HCT116 (cell line): ENCODE measurements at regions not wholly inside any gene's neighbourhood (a gene's known extent, or its start where the extent isn't known, plus 50 kb on each side); places are given as distances from the start of the nearest gene placed in this dataset.

Experiments
- ATAC-seq: fragments of 200-7000 bp; cut with Tn5 transposase; 2 replicates; pipeline ENCODE4 v1.9.1; 2020; ENCODE audit warnings: mild to moderate bottlenecking, moderate library complexity
- BruUV-seq: library from RNA; stranded (reverse); fragments of 400-500 nt; replicated peaks from 2 replicates; lab custom pipeline; 2021; lab: Mats Ljungman, UMichigan
- CTCF ChIA-PET: fragments of 300-600 bp; sonication (Branson Sonifier 250); formaldehyde crosslinking; loops from one replicate; lab custom pipeline; 2021; ENCODE audit warnings: antibody characterized with exemption; lab: Charles Lee
- POLR2A ChIA-PET: fragments of 300-600, 350-600 bp; sonication (Branson Sonifier 250); formaldehyde crosslinking; loops from one replicate; lab custom pipeline; 2021; ENCODE audit warnings: antibody characterized with exemption; lab: Charles Lee
- RAD21 ChIA-PET, 2 experiments: fragments of 300-600 bp; sonication (Branson Sonifier 250); formaldehyde crosslinking; loops; one replicate each; lab custom pipeline; 2023; ENCODE audit warnings: low total read pairs in 2 of 2; ENCODE audit not compliant: uncharacterized antibody in 2 of 2, unreplicated experiment in 2 of 2, low non-redundant PET in 1 of 2; lab: Charles Lee
- DNase-seq: peaks from one replicate; pipeline ENCODE4 v3.0.0-alpha.2; 2010; ENCODE audit warnings: low read depth, low spot score
- H2AFZ ChIP-seq: fragments of 200-600 bp; shearing (Covaris generic), sonication (generic); 2 replicates; pipeline ENCODE4 v1.6.1; 2017; ENCODE audit warnings: low read depth, mixed run types, mixed read lengths, antibody characterized with exemption, low read length; ENCODE audit not compliant: poor library complexity, severe bottlenecking
- H3K27ac ChIP-seq: 2 replicates; pipeline ENCODE4 v1.5.1; 2012; ENCODE audit warnings: low read depth, low read length
- H3K27me3 ChIP-seq: fragments of 200-600 bp; sonication (generic); 2 replicates; pipeline ENCODE4 v1.6.1; 2016; ENCODE audit warnings: mixed run types, low read length, mixed read lengths; ENCODE audit not compliant: insufficient read depth
- H3K36me3 ChIP-seq, 2 experiments: fragments of 200-500 bp in 1 of 2; fragments of 200-600 bp in 1 of 2; sonication (Bioruptor generic) in 1 of 2; sonication (generic) in 1 of 2; 2 replicates each; pipeline versions ENCODE4 v1.5.1 to v1.6.1; 2014 to 2016; ENCODE audit warnings: low read length in 2 of 2, inconsistent platforms in 1 of 2, mixed read lengths in 1 of 2, mixed run types in 1 of 2; ENCODE audit not compliant: insufficient read depth in 2 of 2, control insufficient read depth in 1 of 2
- H3K4me1 ChIP-seq, 2 experiments: fragments of 200-600 bp in 1 of 2; sonication (generic) in 1 of 2; 2 replicates each; pipeline versions ENCODE4 v1.5.1 to v1.6.1; 2012 to 2017; ENCODE audit warnings: low read length in 2 of 2, inconsistent platforms in 1 of 2, mild to moderate bottlenecking in 1 of 2, mixed read lengths in 1 of 2, mixed run types in 1 of 2, moderate library complexity in 1 of 2; ENCODE audit not compliant: insufficient read depth in 2 of 2, control insufficient read depth in 1 of 2
- H3K4me2 ChIP-seq: fragments of 200-600 bp; sonication (generic); 2 replicates; pipeline ENCODE4 v1.6.1; 2017; ENCODE audit warnings: mixed run types, low read length, mixed read lengths
- H3K4me3 ChIP-seq, 2 experiments: fragments of 200-600 bp in 1 of 2; sonication (generic) in 1 of 2; replicated peaks in 1 of 2; 2 replicates each; pipeline ENCODE4 v1.5.1; 2011 to 2016; ENCODE audit warnings: low read length in 2 of 2, control low read depth in 1 of 2, low read depth in 1 of 2, mild to moderate bottlenecking in 1 of 2, mixed read lengths in 1 of 2, mixed run types in 1 of 2
- H3K79me2 ChIP-seq: fragments of 200-600 bp; sonication (generic); 2 replicates; pipeline ENCODE4 v1.6.1; 2017; ENCODE audit warnings: mild to moderate bottlenecking, mixed run types, low read length, moderate library complexity, mixed read lengths; ENCODE audit not compliant: insufficient read depth
- H3K9ac ChIP-seq: fragments of 200-600 bp; sonication (generic); 2 replicates; pipeline ENCODE4 v1.6.1; 2016; ENCODE audit warnings: low read length, mixed read lengths
- H3K9me2 ChIP-seq: fragments of 200-600 bp; sonication (generic), shearing (Covaris generic); 2 replicates; pipeline ENCODE4 v1.6.1; 2017; ENCODE audit warnings: mixed run types, mild to moderate bottlenecking, moderate library complexity; ENCODE audit not compliant: insufficient read depth
- H3K9me3 ChIP-seq, 2 experiments: fragments of 200-500 bp in 1 of 2; fragments of 200-600 bp in 1 of 2; sonication (Bioruptor generic) in 1 of 2; sonication (generic) in 1 of 2; 2 replicates each; pipeline ENCODE4 v1.6.1; 2014 to 2017; ENCODE audit warnings: low read length in 2 of 2, mixed read lengths in 2 of 2, inconsistent platforms in 1 of 2, low read depth in 1 of 2, mild to moderate bottlenecking in 1 of 2, mixed run types in 1 of 2, moderate library complexity in 1 of 2; ENCODE audit not compliant: control insufficient read depth in 1 of 2, insufficient read depth in 1 of 2
- H4K20me1 ChIP-seq: fragments of 200-600 bp; sonication (generic), shearing (Covaris generic); 2 replicates; pipeline ENCODE4 v1.6.1; 2017; ENCODE audit warnings: mixed run types, mild to moderate bottlenecking, moderate library complexity; ENCODE audit not compliant: insufficient read depth
- CEBPB ChIP-seq: IDR thresholded peaks from 2 replicates; pipeline ENCODE4 v1.6.1; 2012; ENCODE audit warnings: low read depth
- CTCF ChIP-seq, 3 experiments: fragments of 200-600 bp in 1 of 3; sonication (generic) in 1 of 3; IDR thresholded peaks in 2 of 3; conservative IDR thresholded peaks in 1 of 3; 2 replicates each; pipeline ENCODE4 v1.5.1; 2012 to 2017; ENCODE audit warnings: low read depth in 2 of 3, low read length in 2 of 3, antibody characterized with exemption in 1 of 3, borderline replicate concordance in 1 of 3, control low read depth in 1 of 3, mild to moderate bottlenecking in 1 of 3, mixed read lengths in 1 of 3, mixed run types in 1 of 3, moderate library complexity in 1 of 3; ENCODE audit not compliant: insufficient read depth in 1 of 3
- ELF1 ChIP-seq: IDR thresholded peaks from 2 replicates; pipeline ENCODE4 v1.6.1; 2012; ENCODE audit warnings: low read depth, borderline replicate concordance
- EZH2 ChIP-seq: fragments of 200-600 bp; sonication (generic); IDR thresholded peaks from 2 replicates; pipeline ENCODE4 v1.6.1; 2017; ENCODE audit warnings: antibody characterized with exemption, mixed run types
- JUND ChIP-seq: IDR thresholded peaks from 2 replicates; pipeline ENCODE4 v1.6.1; 2012
- MAX ChIP-seq: IDR thresholded peaks from 2 replicates; pipeline ENCODE4 v1.6.1; 2012
- POLR2AphosphoS5 ChIP-seq: IDR thresholded peaks from 2 replicates; pipeline ENCODE4 v1.6.1; 2011; ENCODE audit warnings: mild to moderate bottlenecking, low read depth, low read length, moderate library complexity
- RAD21 ChIP-seq: IDR thresholded peaks from 2 replicates; pipeline ENCODE4 v1.6.1; 2012; ENCODE audit warnings: low read depth, mild to moderate bottlenecking
- SIN3A ChIP-seq: IDR thresholded peaks from 2 replicates; pipeline ENCODE4 v1.6.1; 2012; ENCODE audit warnings: low read depth
- SP1 ChIP-seq: IDR thresholded peaks from 2 replicates; pipeline ENCODE4 v1.6.1; 2012; ENCODE audit warnings: low read depth
- SRF ChIP-seq: IDR thresholded peaks from 2 replicates; pipeline ENCODE4 v1.6.1; 2012; ENCODE audit warnings: low read depth
- TCF7L2 ChIP-seq: IDR thresholded peaks from 2 replicates; pipeline ENCODE4 v1.7.0; 2011; ENCODE audit warnings: borderline replicate concordance, inconsistent platforms; ENCODE audit not compliant: insufficient read depth, insufficient read length; ENCODE audit errors: extremely low read depth
- YY1 ChIP-seq: IDR thresholded peaks from 2 replicates; pipeline ENCODE4 v1.6.1; 2011; ENCODE audit warnings: low read length, low read depth, moderate library complexity, mild to moderate bottlenecking; ENCODE audit not compliant: insufficient replicate concordance; ENCODE audit errors: extremely low read depth
- ZBTB33 ChIP-seq: IDR thresholded peaks from 2 replicates; pipeline ENCODE4 v1.6.1; 2011; ENCODE audit warnings: mild to moderate bottlenecking, low read length, moderate library complexity; ENCODE audit not compliant: insufficient replicate concordance; ENCODE audit errors: extremely low read depth
- ZFX ChIP-seq: fragments of 450-650 bp; IDR thresholded peaks from 2 replicates; pipeline ENCODE4 v1.6.1; 2017
- ZNF274 ChIP-seq: fragments of 200-500 bp; sonication (Bioruptor generic); IDR thresholded peaks from 2 replicates; pipeline ENCODE4 v1.6.1; 2014; ENCODE audit warnings: mild to moderate bottlenecking, low read depth, low read length, inconsistent platforms
- intact Hi-C: fragments of 100-400 bp; cut with micrococcal nuclease; formaldehyde crosslinking; loops from 2 replicates; pipeline ENCODE4 v1.10.0; 2022

- Histone ChIP-seq H3K4me2 (no peak overlapping the region), H3K9me2 (no peaks in the 10 kb centered on the region), H3K79me2 (no peaks in the 10 kb centered on the region), H2AFZ (no peak overlapping the region), H3K27me3 (no peaks in the 10 kb centered on the region), H3K27ac (no peak overlapping the region), H3K36me3 (no peaks in the 10 kb centered on the region), H4K20me1 (no peaks in the 10 kb centered on the region), H3K4me3 (no peak overlapping the region), H3K9me3 (peaks cover 12 to 13% of the 10 kb centered on the region in 2 experiments; a peak in 2 of 4 replicates), H3K9ac (no peak overlapping the region)
- intact Hi-C loops: no loop called here
- BruUV-seq: no TSS peak
- no peak for DNase-seq
- ATAC-seq: no peak
- ChIA-PET CTCF (no interaction called here), RAD21 (no interaction called here), POLR2A (no interaction called here)
- TF ChIP-seq TCF7L2 (no peak), SIN3A (no peak), RAD21 (no peak), SP1 (no peak), ZNF274 (no peak), YY1 (no peak), JUND (no peak), SRF (no peak), MAX (no peak), EZH2 (no peak)
- TF ChIP-seq, all 23 proteins: peak for 0
- no peaks in the 10 kb centered on the region for H3K4me1 ChIP-seq
These were observed 434.4 kb upstream of the CNTN4 start for GRCh38 chr3:1664266-1664665.

GRCh38 chr3:1666865-1667264 is 431.8 kb upstream of the CNTN4 start:
- Histone ChIP-seq H3K4me2 (no peak overlapping the region), H3K79me2 (no peaks in the 10 kb centered on the region), H3K9ac (no peak overlapping the region), H3K4me1 (no peaks in the 10 kb centered on the region), H3K4me3 (no peak overlapping the region), H3K27ac (no peak overlapping the region), H3K9me2 (no peaks in the 10 kb centered on the region), H3K36me3 (no peaks in the 10 kb centered on the region), H3K9me3 (peaks cover 11 to 12% of the 10 kb centered on the region in 2 experiments; a peak in 2 of 4 replicates), H3K27me3 (no peaks in the 10 kb centered on the region), H2AFZ (no peak overlapping the region), H4K20me1 (no peaks in the 10 kb centered on the region)
- no TSS peak for BruUV-seq
- intact Hi-C loops: no loop called here
- TF ChIP-seq EZH2 (no peak), POLR2AphosphoS5 (no peak), ZFX (no peak), ZBTB33 (no peak), SP1 (no peak), TCF7L2 (no peak), ELF1 (no peak), CTCF (IDR thresholded peaks at IDR 0.05 in 2 of 3, conservative IDR thresholded peaks at IDR 0.05 in 1 of 3; ENCODE audit: borderline replicate concordance in 1 of 3, insufficient read depth in 1 of 3, low read depth in 2 of 3, low read length in 2 of 3) (no peak), SIN3A (no peak), CEBPB (no peak)
- ChIA-PET CTCF (no interaction called here), RAD21 (no interaction called here), POLR2A (no interaction called here)
- DNase-seq (no peak), ATAC-seq (no peak)
